IMR-90 (cell line): ENCODE measurements at regions not wholly inside any gene's neighbourhood (a gene's known extent, or its start where the extent isn't known, plus 50 kb on each side); places are given as distances from the start of the nearest gene placed in this dataset.

Experiments
- ATAC-seq: fragments of 200-7000 bp; cut with Tn5 transposase; 2 replicates; pipeline ENCODE4 v1.9.1; 2020; ENCODE audit warnings: low read depth, mild to moderate bottlenecking, moderate library complexity
- BruUV-seq: library from RNA; stranded (reverse); fragments of 400-500 nt; replicated peaks from 2 replicates; lab custom pipeline; 2021; lab: Mats Ljungman, UMichigan
- CTCF ChIA-PET: fragments of 300-600 bp; formaldehyde crosslinking; extraction: SDS; loops from one replicate; lab custom pipeline; 2021; ENCODE audit warnings: antibody characterized with exemption; lab: Yijun Ruan, JAX
- POLR2A ChIA-PET: fragments of 300-600 bp; sonication (Branson Sonifier 250); formaldehyde crosslinking; loops from one replicate; lab custom pipeline; 2022; ENCODE audit warnings: antibody characterized with exemption; ENCODE audit not compliant: unreplicated experiment; lab: Charles Lee
- DNase-seq: peaks from one replicate; pipeline ENCODE4 v3.0.0; 2013
- H2AFZ ChIP-seq: replicated peaks from 2 replicates; pipeline ENCODE3; 2013; ENCODE audit warnings: low read length, mild to moderate bottlenecking; ENCODE audit not compliant: poor library complexity
- H2AK5ac ChIP-seq: 2 replicates; pipeline ENCODE4 v1.6.1; 2013; ENCODE audit warnings: low read depth, low read length, inconsistent platforms
- H2AK9ac ChIP-seq: replicated peaks from 2 replicates; pipeline ENCODE3; 2013; ENCODE audit warnings: mild to moderate bottlenecking, low read depth, low read length, moderate library complexity; ENCODE audit not compliant: poor library complexity
- H2BK120ac ChIP-seq: 2 replicates; pipeline ENCODE4 v1.6.1; 2013; ENCODE audit warnings: low read depth, low read length, inconsistent platforms
- H2BK15ac ChIP-seq: 3 replicates; pipeline ENCODE4 v1.6.1; 2013; ENCODE audit warnings: low read depth, low read length, inconsistent platforms
- H2BK20ac ChIP-seq: 2 replicates; pipeline ENCODE4 v1.6.1; 2013; ENCODE audit warnings: low read depth, mild to moderate bottlenecking, inconsistent platforms, low read length, moderate library complexity
- H2BK5ac ChIP-seq: 2 replicates; pipeline ENCODE4 v1.6.1; 2013; ENCODE audit warnings: mild to moderate bottlenecking, low read depth, low read length, inconsistent platforms; ENCODE audit not compliant: poor library complexity, severe bottlenecking
- H3K14ac ChIP-seq: replicated peaks from 2 replicates; pipeline ENCODE4 v1.6.1; 2013; ENCODE audit warnings: low read depth, low read length, inconsistent platforms
- H3K18ac ChIP-seq: 2 replicates; pipeline ENCODE4 v1.6.1; 2013; ENCODE audit warnings: low read depth, low read length, control low read depth
- H3K23ac ChIP-seq: 2 replicates; pipeline ENCODE4 v1.6.1; 2013; ENCODE audit warnings: low read depth, low read length, inconsistent platforms
- H3K27ac ChIP-seq: 2 replicates; pipeline ENCODE4 v1.5.1; 2013; ENCODE audit warnings: mild to moderate bottlenecking, control low read depth, low read length; ENCODE audit not compliant: insufficient read depth
- H3K27me3 ChIP-seq: 2 replicates; pipeline ENCODE4 v1.6.1; 2013; ENCODE audit warnings: low read length; ENCODE audit not compliant: control insufficient read depth, insufficient read depth
- H3K36me3 ChIP-seq: 2 replicates; pipeline ENCODE4 v1.6.1; 2013; ENCODE audit warnings: low read length, mixed read lengths; ENCODE audit not compliant: control insufficient read depth, insufficient read depth
- H3K4ac ChIP-seq: 2 replicates; pipeline ENCODE4 v1.6.1; 2013; ENCODE audit warnings: low read depth, low read length, inconsistent platforms
- H3K4me1 ChIP-seq: 2 replicates; pipeline ENCODE4 v1.6.1; 2013; ENCODE audit warnings: low read length, mixed read lengths; ENCODE audit not compliant: control insufficient read depth, insufficient read depth
- H3K4me2 ChIP-seq: 2 replicates; pipeline ENCODE4 v1.6.1; 2013; ENCODE audit warnings: low read depth, mild to moderate bottlenecking, control low read depth, low read length, moderate library complexity
- H3K4me3 ChIP-seq: 2 replicates; pipeline ENCODE4 v1.5.1; 2013; ENCODE audit warnings: low read depth, mild to moderate bottlenecking, control low read depth, low read length, moderate library complexity; ENCODE audit not compliant: insufficient read depth
- H3K56ac ChIP-seq: 2 replicates; pipeline ENCODE4 v1.6.1; 2013; ENCODE audit warnings: low read length, inconsistent platforms; ENCODE audit not compliant: insufficient read depth; ENCODE audit errors: extremely low read depth
- H3K79me1 ChIP-seq, 2 experiments: 2 replicates each; pipeline ENCODE4 v1.6.1; 2013; ENCODE audit warnings: low read length in 2 of 2, inconsistent platforms in 1 of 2, low read depth in 1 of 2
- H3K9ac ChIP-seq: 2 replicates; pipeline ENCODE4 v1.6.1; 2013; ENCODE audit warnings: low read depth, low read length, control low read depth
- H3K9me1 ChIP-seq: 2 replicates; pipeline ENCODE4 v1.6.1; 2013; ENCODE audit warnings: low read length, inconsistent platforms; ENCODE audit not compliant: insufficient read depth
- H3K9me3 ChIP-seq: 2 replicates; pipeline ENCODE4 v1.6.1; 2013; ENCODE audit warnings: low read length; ENCODE audit not compliant: control insufficient read depth, insufficient read depth
- H4K20me1 ChIP-seq: 2 replicates; pipeline ENCODE4 v1.6.1; 2013; ENCODE audit warnings: low read length, inconsistent platforms; ENCODE audit not compliant: insufficient read depth
- H4K5ac ChIP-seq: 2 replicates; pipeline ENCODE4 v1.6.1; 2013; ENCODE audit warnings: mild to moderate bottlenecking, low read depth, low read length, control low read depth
- H4K8ac ChIP-seq, 2 experiments: 2 replicates each; pipeline ENCODE4 v1.6.1; 2013; ENCODE audit warnings: low read depth in 2 of 2, low read length in 2 of 2, control low read depth in 1 of 2, inconsistent platforms in 1 of 2
- H4K91ac ChIP-seq: 2 replicates; pipeline ENCODE4 v1.6.1; 2013; ENCODE audit warnings: low read depth, low read length, inconsistent platforms; ENCODE audit not compliant: insufficient read depth
- BHLHE40 ChIP-seq: fragments of 150-350 bp; IDR thresholded peaks from 2 replicates; pipeline ENCODE4 v1.6.1; 2016; ENCODE audit warnings: mild to moderate bottlenecking, low read depth, low read length
- CEBPB ChIP-seq: IDR thresholded peaks from 2 replicates; pipeline ENCODE4 v1.6.1; 2012; ENCODE audit warnings: low read depth, low read length, improper control_type of control experiment
- CHD1 ChIP-seq: IDR thresholded peaks from 2 replicates; pipeline ENCODE4 v1.6.1; 2012; ENCODE audit warnings: low read depth, low read length, improper control_type of control experiment
- FOS ChIP-seq: fragments of 150-350 bp; IDR thresholded peaks from 2 replicates; pipeline ENCODE4 v1.6.1; 2016; ENCODE audit warnings: low read depth, low read length
- MAFK ChIP-seq: IDR thresholded peaks from 2 replicates; pipeline ENCODE4 v1.6.1; 2012; ENCODE audit warnings: low read depth, low read length, improper control_type of control experiment
- MAZ ChIP-seq: IDR thresholded peaks from 2 replicates; pipeline ENCODE4 v1.6.1; 2012; ENCODE audit warnings: low read depth, mild to moderate bottlenecking, low read length, improper control_type of control experiment, moderate library complexity, borderline replicate concordance
- MXI1 ChIP-seq: IDR thresholded peaks from 2 replicates; pipeline ENCODE4 v1.6.1; 2012; ENCODE audit warnings: low read depth, mild to moderate bottlenecking, low read length, moderate library complexity, borderline replicate concordance
- NFE2L2 ChIP-seq: fragments of 150-350 bp; IDR thresholded peaks from 2 replicates; pipeline ENCODE4 v1.6.1; 2016; ENCODE audit warnings: low read depth, mild to moderate bottlenecking, low read length
- POLR2A ChIP-seq: IDR thresholded peaks from 2 replicates; pipeline ENCODE4 v1.6.1; 2012; ENCODE audit warnings: mild to moderate bottlenecking, low read depth, low read length
- RAD21 ChIP-seq: IDR thresholded peaks from 2 replicates; pipeline ENCODE4 v1.6.1; 2012; ENCODE audit warnings: low read length, improper control_type of control experiment
- RFX5 ChIP-seq: IDR thresholded peaks from 2 replicates; pipeline ENCODE4 v1.8.0; 2012; ENCODE audit warnings: low read depth, mild to moderate bottlenecking, low read length, moderate library complexity
- SMC3 ChIP-seq: fragments of 150-350 bp; IDR thresholded peaks from 2 replicates; pipeline ENCODE4 v1.6.1; 2016; ENCODE audit warnings: low read depth, mild to moderate bottlenecking, antibody characterized with exemption, low read length, moderate library complexity
- USF2 ChIP-seq: fragments of 150-350 bp; IDR thresholded peaks from 2 replicates; pipeline ENCODE4 v1.6.1; 2017; ENCODE audit warnings: mild to moderate bottlenecking, antibody characterized with exemption, low read length, low read depth
- dilution Hi-C: fragments of 300-500 bp; cut with HindIII; formaldehyde crosslinking; loops from one replicate; pipeline ENCODE4 v1.14.3; 2018; ENCODE audit warnings: low sequenced_read_pairs; ENCODE audit not compliant: unreplicated experiment
- in situ Hi-C: fragments of 300-500 bp; cut with MboI; formaldehyde crosslinking; loops from 3 replicates; pipeline ENCODE4 v1.14.3; 2019; ENCODE audit warnings: low sequenced_read_pairs, inconsistent platforms, mixed read lengths
- intact Hi-C: fragments of 100-400 bp; cut with micrococcal nuclease; formaldehyde crosslinking; loops from 2 replicates; pipeline ENCODE4 v1.10.0; 2022
- TF ChIP-seq, protein P1 (sequence below): fragments of 150-350 bp; IDR thresholded peaks from 2 replicates; pipeline ENCODE4 v1.6.1; 2016; ENCODE audit warnings: low read depth, mild to moderate bottlenecking, low read length, moderate library complexity, borderline replicate concordance
- TF ChIP-seq, protein P2 (sequence below): conservative IDR thresholded peaks from 2 replicates; pipeline ENCODE4 v1.5.1; 2012; ENCODE audit warnings: mild to moderate bottlenecking, low read depth, low read length, improper control_type of control experiment

GRCh38 chr17:13222975-13223374 is 205.1 kb upstream of the ELAC2 start (continued):
- TF ChIP-seq NFE2L2 (no peak), POLR2A (no peak)

DNA sequence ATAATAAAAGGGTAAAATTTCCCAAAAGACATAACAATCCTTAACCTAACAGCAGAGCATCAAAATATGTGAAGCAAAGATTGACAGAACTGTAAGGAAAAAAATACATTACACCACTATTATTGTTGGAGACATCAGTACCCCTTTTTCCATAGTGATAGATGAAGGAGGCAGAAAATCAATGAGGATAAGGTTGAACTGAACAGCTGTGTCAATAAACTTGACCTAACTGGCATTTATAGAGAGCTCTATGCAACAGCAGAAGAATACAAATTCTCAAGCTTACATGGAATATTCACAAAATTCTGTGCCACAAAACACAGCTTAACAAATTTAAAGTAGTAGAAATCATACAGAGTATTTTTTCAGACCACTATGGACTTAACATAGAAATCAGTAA is 195.0 kb upstream of the ELAC2 start:
- Histone ChIP-seq H3K56ac (no peak overlapping the region), H3K4me1 (no peaks in the 10 kb centered on the region), H3K9ac (no peak overlapping the region), H3K36me3 (no peaks in the 10 kb centered on the region), H3K27ac (no peak overlapping the region), H3K4ac (no peak overlapping the region), H3K23ac (no peak overlapping the region), H3K4me2 (no peak overlapping the region), H3K79me1 (no peaks in the 10 kb centered on the region), H2BK15ac (no peak overlapping the region), H2AFZ (no peak overlapping the region), H3K14ac (no peak overlapping the region), H3K9me1 (no peaks in the 10 kb centered on the region), H3K18ac (no peak overlapping the region), H3K27me3 (no peaks in the 10 kb centered on the region), H4K5ac (no peak overlapping the region), H3K4me3 (no peak overlapping the region), H2AK5ac (no peak overlapping the region), H2BK120ac (no peak overlapping the region), H4K8ac (no peak overlapping the region), H4K20me1 (no peaks in the 10 kb centered on the region), H2BK5ac (no peak overlapping the region), H3K9me3 (no peaks in the 10 kb centered on the region), H4K91ac (no peak overlapping the region), H2AK9ac (no peak overlapping the region), H2BK20ac (no peak overlapping the region)
- ATAC-seq = no peak
- CTCF ChIA-PET = interaction anchor here (0.6 kb wide), 1 partner anchor 22 kb away, joined by 3 read pairs; no protein-coding TSS in a partner anchor
- DNase-seq = no peak
- dilution Hi-C loops (no loop called here), intact Hi-C loops (no loop called here), in situ Hi-C loops (no loop called here)
- BruUV-seq = no TSS peak
- POLR2A ChIA-PET = interaction anchor here (0.7 kb wide), 1 partner anchor 15 kb away, joined by 3 read pairs; no protein-coding TSS in a partner anchor
- TF ChIP-seq BHLHE40 = no peak
- no peak for TF ChIP-seq RFX5
- TF ChIP-seq FOS = no peak
- TF ChIP-seq SMC3 = no peak
- TF ChIP-seq MAZ = no peak
- no peak for TF ChIP-seq MAFK
- no peak for TF ChIP-seq USF2
- TF ChIP-seq CEBPB = no peak
- TF ChIP-seq POLR2A = no peak
- TF ChIP-seq, protein P1, sequence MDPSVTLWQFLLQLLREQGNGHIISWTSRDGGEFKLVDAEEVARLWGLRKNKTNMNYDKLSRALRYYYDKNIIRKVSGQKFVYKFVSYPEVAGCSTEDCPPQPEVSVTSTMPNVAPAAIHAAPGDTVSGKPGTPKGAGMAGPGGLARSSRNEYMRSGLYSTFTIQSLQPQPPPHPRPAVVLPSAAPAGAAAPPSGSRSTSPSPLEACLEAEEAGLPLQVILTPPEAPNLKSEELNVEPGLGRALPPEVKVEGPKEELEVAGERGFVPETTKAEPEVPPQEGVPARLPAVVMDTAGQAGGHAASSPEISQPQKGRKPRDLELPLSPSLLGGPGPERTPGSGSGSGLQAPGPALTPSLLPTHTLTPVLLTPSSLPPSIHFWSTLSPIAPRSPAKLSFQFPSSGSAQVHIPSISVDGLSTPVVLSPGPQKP = no peak
- no peak for TF ChIP-seq NFE2L2
- TF ChIP-seq RAD21 = no peak
- TF ChIP-seq, protein P2, sequence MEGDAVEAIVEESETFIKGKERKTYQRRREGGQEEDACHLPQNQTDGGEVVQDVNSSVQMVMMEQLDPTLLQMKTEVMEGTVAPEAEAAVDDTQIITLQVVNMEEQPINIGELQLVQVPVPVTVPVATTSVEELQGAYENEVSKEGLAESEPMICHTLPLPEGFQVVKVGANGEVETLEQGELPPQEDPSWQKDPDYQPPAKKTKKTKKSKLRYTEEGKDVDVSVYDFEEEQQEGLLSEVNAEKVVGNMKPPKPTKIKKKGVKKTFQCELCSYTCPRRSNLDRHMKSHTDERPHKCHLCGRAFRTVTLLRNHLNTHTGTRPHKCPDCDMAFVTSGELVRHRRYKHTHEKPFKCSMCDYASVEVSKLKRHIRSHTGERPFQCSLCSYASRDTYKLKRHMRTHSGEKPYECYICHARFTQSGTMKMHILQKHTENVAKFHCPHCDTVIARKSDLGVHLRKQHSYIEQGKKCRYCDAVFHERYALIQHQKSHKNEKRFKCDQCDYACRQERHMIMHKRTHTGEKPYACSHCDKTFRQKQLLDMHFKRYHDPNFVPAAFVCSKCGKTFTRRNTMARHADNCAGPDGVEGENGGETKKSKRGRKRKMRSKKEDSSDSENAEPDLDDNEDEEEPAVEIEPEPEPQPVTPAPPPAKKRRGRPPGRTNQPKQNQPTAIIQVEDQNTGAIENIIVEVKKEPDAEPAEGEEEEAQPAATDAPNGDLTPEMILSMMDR = no peak
- no peak for TF ChIP-seq MXI1
- no peak for TF ChIP-seq CHD1
